ENCODE measurements at regions not wholly inside any gene's neighbourhood (a gene's known extent, or its start where the extent isn't known, plus 50 kb on each side); places are given as distances from the start of the nearest gene placed in this dataset.

- DNase-seq, result no peak
Observed at GRCh38 chr11:120061036-120061760, 76.7 kb downstream of the TRIM29 start.

- no peak for DNase-seq
Observed at GRCh38 chr11:120060512-120060911, 77.4 kb downstream of the TRIM29 start.

- DNase-seq, result no peak
Observed at GRCh38 chr11:120058931-120059330, 79.0 kb downstream of the TRIM29 start.

- DNase-seq, result no peak
Observed at GRCh38 chr11:120057595-120058581, 80.0 kb downstream of the TRIM29 start.

GRCh38 chr11:120057028-120057330 is 80.9 kb downstream of the TRIM29 start:
- no peak for DNase-seq

GRCh38 chr11:120056301-120057027 is 81.4 kb downstream of the TRIM29 start:
- DNase-seq, result no peak

- no peak for DNase-seq
Observed at GRCh38 chr11:120055646-120056045, 82.3 kb downstream of the TRIM29 start.

GRCh38 chr11:120054753-120055045 is 83.2 kb downstream of the TRIM29 start:
- no peak for DNase-seq

- no peak for DNase-seq
Observed at GRCh38 chr11:120054016-120054752, 83.7 kb downstream of the TRIM29 start.

- DNase-seq, result no peak
Observed at GRCh38 chr11:120052196-120052775, 85.6 kb downstream of the TRIM29 start.

GRCh38 chr11:120044011-120044675 is 93.8 kb downstream of the TRIM29 start:
- no peak for DNase-seq

GRCh38 chr11:120043328-120043945 is 94.5 kb downstream of the TRIM29 start:
- no peak for DNase-seq

- no peak for DNase-seq
Observed at GRCh38 chr11:120041625-120042024, 96.3 kb downstream of the TRIM29 start.

GRCh38 chr11:120040151-120040840 is 97.6 kb downstream of the TRIM29 start:
- no peak for DNase-seq

GRCh38 chr11:120039039-120039438 is 98.9 kb downstream of the TRIM29 start:
- DNase-seq, result no peak

GRCh38 chr11:120037111-120037510 is 100.8 kb downstream of the TRIM29 start:
- no peak for DNase-seq

- DNase-seq, result no peak
Observed at GRCh38 chr11:120035756-120036155, 102.2 kb downstream of the TRIM29 start.

- no peak for DNase-seq
Observed at GRCh38 chr11:120034881-120035630, 102.9 kb downstream of the TRIM29 start.

GRCh38 chr11:120034176-120034875 is 103.6 kb downstream of the TRIM29 start:
- no peak for DNase-seq
